Activated effector memory CD4-positive, alpha-beta T cell treated with anti-CD3 and anti-CD28 coated beads, Interleukin-2, amount 50 U/mL, for 16 hours (primary cell): ENCODE measurements at regions not wholly inside any gene's neighbourhood (a gene's known extent, or its start where the extent isn't known, plus 50 kb on each side); places are given as distances from the start of the nearest gene placed in this dataset.
"Not testable (repeated sequence)": the region's sequence is repeated elsewhere in the genome, so short reads cannot be mapped to it uniquely, and the experiment has no call there.

Experiments used
- DNase-seq: peaks from one replicate; pipeline ENCODE4 v3.0.0-alpha.2; 2020

DNA sequence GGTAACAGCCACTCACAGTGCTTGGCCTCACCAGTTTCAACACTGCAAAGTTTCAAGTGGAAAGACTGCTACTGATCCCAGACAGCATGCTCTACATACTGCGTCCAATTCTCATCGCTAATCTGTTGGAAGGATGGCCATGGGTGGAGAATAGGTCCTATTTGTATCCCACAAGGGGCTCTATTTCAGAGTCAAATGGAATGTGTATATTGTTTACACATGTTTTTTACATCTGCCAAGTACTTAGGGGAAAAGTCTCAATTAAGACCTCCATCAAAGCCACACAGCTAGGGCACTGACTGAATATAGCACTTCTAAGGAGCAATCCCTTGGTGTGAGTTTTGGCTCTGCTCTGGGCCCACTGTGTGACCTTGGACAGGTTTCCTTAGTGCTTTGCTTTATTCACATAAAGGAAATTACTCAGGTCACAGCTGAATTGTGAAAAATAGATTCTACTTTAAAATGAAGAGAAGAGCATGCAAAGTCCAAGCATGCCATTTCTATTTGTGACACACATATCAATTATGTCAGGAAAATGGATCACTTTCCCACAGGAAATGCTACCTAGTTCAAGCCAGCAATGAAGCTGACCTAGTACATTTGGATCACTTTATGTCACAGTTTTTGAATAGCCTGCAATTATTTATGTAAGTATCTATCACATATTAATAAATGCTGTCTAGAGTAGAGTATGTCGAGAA lies 112.9 kb upstream of the STK17B start:
- no peak for DNase-seq

DNA sequence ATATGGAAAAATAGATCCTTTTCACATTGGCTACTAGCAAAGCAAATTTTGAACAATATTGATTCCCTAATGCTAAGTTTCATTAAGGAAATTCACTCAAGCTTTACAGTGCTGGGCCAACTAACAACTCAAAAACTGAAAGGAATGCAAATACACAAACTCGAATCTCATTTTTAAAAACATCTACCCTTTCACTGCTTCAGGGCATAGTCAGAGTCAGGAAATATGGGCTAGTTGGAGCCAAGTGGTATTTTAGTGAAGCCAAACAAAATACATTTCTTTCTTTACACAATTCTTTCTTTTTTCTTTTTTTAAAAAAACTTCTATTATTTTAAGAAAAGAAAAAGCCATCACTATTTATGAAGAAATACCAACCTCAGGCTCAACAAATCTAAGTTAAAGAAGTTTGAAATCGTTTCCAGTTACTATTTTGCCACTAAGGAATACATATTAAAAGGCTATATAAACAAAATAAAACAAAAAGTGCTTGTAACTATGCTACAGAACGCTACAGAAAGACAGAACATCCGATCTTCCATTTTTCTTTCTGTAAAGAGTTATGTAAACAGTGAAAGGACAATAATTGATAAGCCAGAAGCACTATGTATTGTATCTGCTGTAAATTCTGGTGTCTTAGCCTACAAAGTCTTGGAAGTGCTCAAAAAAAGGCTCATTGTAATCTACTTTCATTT lies 113.6 kb upstream of the STK17B start:
- DNase-seq, result no peak

DNA sequence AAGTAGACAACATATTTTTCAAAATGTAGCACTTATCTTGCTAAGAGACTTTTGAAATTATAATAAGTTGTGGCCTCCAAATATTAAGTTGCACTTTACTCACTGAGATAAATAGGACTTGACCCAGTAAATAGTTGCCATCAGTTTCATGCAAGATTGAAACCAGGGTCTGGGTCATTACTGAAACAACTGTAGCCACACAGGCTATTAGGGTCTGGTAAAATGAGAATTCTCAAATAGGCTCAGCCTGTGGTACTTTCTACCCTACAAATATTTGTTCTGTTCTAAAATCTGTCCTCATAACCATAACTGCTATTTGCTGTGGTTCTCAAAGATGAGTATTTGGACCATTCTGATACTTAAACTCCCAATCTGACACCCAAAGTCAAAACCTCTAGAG lies 115.4 kb upstream of the STK17B start:
- no peak for DNase-seq

- DNase-seq, result no peak
Observed at GRCh38 chr2:196287523-196287922, 116.1 kb upstream of the STK17B start.

DNA sequence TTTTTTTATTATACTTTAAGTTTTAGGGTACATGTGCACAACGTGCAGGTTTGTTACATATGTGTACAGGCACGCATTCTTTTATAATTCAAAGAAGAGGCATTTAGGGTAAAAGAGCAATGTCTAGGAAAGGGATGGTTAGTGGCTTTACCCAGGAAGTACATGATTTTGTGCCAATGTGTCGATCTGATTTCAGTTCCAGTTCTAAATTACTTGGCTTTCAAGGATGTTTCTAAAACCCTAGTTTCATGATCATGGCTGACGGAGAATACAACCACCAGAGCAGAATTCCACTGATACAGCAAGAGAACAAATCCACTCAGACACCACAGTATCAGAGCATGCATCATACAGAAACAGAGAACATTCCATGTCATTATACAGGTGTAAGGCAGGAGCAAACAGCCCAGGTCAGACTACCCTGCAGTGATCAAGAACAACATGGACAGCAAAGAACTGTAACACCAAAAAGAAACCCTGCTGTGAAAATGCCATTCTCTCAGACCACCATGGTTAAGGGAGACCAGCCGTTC lies 116.7 kb upstream of the STK17B start:
- DNase-seq, result no peak

- no peak for DNase-seq
Observed at GRCh38 chr2:196289000-196289399, 117.6 kb upstream of the STK17B start.

DNA sequence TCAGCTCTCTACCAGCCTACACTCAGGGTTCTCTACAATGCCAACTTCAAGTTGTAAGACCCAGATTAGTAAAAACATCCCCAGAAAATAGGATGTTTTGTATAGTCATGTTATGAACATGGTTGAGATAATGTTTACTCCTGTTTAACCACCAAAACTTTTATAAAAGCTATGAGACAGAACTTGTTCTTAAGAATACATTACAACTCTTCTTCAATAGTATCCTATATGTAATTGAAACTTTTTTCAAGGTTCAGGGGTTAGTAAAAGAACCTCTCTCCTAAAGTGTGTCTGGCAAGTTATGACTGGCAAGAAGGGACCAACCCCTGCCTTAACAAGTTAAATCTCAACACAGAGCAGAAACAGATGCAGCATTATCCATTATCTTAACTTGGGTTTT lies 118.8 kb upstream of the STK17B start:
- no peak for DNase-seq

DNA sequence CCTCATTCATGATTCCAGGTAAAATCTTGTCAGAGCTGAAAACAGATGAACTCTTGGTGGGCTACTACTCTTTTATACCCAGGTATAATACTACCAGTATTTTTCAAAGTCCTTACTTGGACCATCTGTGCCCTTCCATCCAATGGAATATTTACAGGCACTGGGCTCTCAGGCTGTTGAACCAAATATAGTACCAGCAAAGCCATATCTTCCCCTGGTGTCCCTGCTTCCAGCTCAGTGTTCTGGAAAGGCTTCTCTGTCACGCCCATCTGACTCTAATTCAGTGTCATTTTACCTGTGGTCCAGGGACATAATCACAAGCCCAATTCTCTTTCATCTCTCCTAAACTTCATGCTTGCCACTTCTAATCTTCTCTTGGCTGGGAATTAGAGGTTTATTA lies 119.2 kb upstream of the STK17B start:
- no peak for DNase-seq

- DNase-seq, result no peak
Observed at GRCh38 chr2:196291426-196291825, 120.0 kb upstream of the STK17B start.

GRCh38 chr2:196291873-196292800 lies 120.8 kb upstream of the STK17B start:
- no peak for DNase-seq

- no peak for DNase-seq
Observed at GRCh38 chr2:196293751-196294515, 122.6 kb upstream of the STK17B start.

DNA sequence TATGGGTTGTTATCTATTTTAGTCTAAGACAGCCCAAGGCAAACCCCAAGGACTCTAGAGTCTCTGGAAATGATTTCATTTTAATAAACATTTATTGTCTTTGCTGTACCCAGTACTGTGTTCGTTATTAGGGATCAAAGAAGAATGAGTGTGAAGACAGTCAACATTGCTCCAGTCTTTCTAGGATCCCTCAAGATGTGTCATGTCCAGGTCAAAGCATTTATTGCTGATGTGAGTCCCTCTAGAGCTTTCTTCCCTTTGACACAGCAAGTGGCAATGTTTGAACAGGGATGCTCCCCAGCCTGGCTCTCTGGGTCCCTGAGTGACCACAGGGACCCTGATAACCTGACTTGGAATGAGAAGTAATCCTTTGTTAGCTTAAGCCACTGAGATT lies 123.1 kb upstream of the STK17B start:
- DNase-seq, result no peak

GRCh38 chr2:196295005-196295404 lies 123.6 kb upstream of the STK17B start:
- DNase-seq, result no peak

GRCh38 chr2:196298106-196298723 lies 126.8 kb upstream of the STK17B start:
- DNase-seq, result not testable (repeated sequence)

DNA sequence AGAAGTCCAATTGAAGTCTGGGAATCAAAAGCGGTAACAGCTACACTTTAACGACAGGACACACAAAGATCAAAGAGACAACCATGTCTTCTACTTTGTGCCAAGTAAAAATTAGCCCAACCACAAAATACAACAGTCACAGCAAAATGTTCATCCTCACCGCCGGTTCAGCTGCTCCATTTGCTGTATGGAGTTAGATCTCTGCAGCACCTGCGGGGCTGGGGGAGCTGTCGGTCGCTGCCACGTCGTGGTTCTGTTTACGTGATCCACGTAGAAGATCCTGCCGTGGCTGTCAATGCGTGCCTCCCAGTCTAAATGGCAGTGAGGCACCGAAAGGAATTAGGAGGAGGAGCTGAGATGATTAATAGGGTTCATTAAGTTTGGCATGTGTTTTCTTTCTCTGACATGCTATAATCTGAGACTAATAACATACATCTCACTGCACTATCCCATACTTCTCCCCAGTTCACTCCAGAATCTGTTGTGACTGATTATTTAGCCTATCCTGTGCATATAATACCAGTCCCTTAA lies 136.5 kb upstream of the STK17B start:
- DNase-seq, result no peak

- no peak for DNase-seq
Observed at GRCh38 chr2:196309691-196310090, 138.3 kb upstream of the STK17B start.

DNA sequence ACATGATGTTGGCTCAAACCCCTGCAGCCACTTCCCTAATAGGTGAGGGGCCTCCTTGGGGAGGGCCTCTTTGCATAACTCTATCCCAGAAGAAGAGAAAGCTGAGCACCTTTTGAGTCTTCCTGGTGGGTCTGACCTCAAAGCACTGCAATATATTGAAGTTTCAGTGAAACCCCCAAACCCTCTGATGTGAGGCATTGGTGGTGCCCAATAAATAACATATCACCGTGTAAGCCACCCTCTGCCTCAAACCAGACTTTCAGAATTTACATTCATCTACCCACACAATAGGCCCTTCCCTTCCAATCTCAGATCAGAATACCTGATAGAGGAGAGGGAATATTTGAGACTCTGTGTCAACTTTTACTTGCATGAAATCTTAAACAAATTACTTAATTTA lies 142.8 kb upstream of the STK17B start:
- DNase-seq, result no peak

- no peak for DNase-seq
Observed at GRCh38 chr2:196314780-196315179, 143.4 kb upstream of the STK17B start.

DNA sequence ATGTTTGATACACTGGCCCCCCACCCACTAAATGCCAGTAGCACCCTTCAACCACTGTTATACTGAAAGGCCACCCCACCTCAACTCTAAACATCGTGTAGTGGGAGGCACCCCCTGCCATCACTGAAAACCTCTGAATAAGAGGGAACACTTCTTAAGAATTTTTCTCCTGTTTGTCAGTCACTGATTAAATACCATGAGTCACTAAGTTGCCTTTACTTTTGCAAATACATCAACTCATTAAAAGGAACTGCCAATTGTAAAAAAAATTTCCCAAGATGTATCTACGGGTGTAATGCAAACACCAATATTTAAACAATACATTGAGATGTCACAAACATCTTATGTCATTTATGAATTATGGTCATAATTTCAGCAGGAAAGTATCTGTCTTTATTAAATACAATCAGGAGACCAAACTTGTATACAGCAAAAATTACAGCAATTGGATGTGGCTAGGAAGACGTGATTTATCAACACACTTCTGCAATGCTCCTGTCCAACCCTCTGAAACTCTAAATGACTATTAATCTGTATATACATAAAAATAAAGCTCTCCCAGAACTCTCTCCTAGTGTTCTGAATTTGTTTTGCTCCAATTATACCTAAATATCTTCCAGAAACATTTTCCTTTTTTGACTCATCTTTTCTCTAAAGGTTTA lies 144.1 kb upstream of the STK17B start:
- no peak for DNase-seq

DNA sequence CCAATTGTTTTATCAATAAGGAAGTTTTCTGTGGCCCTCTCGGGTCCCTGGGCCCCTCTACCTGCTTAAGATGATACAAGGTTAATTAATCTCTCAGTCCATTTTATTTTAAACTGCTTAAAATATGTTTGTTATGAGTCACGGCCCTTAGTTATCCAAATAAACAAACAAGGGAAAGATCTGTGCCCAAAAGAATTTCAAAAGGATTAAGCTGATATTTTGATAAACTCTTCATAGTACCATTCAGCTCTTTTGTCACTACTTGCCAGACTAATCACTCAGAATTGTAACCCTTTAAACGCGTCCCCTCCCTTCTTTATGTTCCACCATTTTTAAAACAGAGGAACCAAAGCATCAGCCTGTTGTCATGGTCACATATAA lies 144.7 kb upstream of the STK17B start:
- no peak for DNase-seq
